Neural cell (in vitro differentiated cells): ENCODE measurements at regions not wholly inside any gene's neighbourhood (a gene's known extent, or its start where the extent isn't known, plus 50 kb on each side); places are given as distances from the start of the nearest gene placed in this dataset.
A peak's percentile ranks its signal among the peaks of the same experiment; 100 is the strongest.

Experiments
- H2AFZ ChIP-seq: fragments of 200-600, 300-800 bp; sonication (generic), shearing (Covaris generic); 2 replicates; pipeline ENCODE4 v1.6.0; 2014; ENCODE audit warnings: low read depth, mild to moderate bottlenecking, antibody characterized with exemption, low read length, moderate library complexity
- H3F3A ChIP-seq: fragments of 200-600 bp; shearing (Covaris generic); 2 replicates; pipeline ENCODE4 v1.6.1; 2016; ENCODE audit warnings: mild to moderate bottlenecking, moderate library complexity, mixed read lengths, antibody characterized with exemption, low read length; ENCODE audit not compliant: insufficient read depth, poor library complexity, severe bottlenecking
- H3K27ac ChIP-seq: fragments of 200-600, 300-800 bp; sonication (generic), shearing (Covaris generic); 2 replicates; pipeline ENCODE4 v1.5.1; 2014; ENCODE audit warnings: mild to moderate bottlenecking, low read length, moderate library complexity
- H3K27me3 ChIP-seq: fragments of 300-800, 200-600 bp; sonication (generic), shearing (Covaris generic); 2 replicates; pipeline ENCODE4 v1.6.0; 2014; ENCODE audit warnings: mild to moderate bottlenecking, low read depth, low read length, moderate library complexity; ENCODE audit not compliant: insufficient read depth
- H3K36me3 ChIP-seq: fragments of 300-800, 200-600 bp; sonication (generic), shearing (Covaris generic); 2 replicates; pipeline ENCODE4 v1.5.1; 2014; ENCODE audit warnings: mild to moderate bottlenecking, antibody characterized with exemption, low read length, moderate library complexity; ENCODE audit not compliant: insufficient read depth
- H3K4me2 ChIP-seq: fragments of 300-800, 200-600 bp; sonication (generic), shearing (Covaris generic); 2 replicates; pipeline ENCODE4 v1.6.0; 2014; ENCODE audit warnings: mild to moderate bottlenecking, low read length
- H3K4me3 ChIP-seq: fragments of 300-800, 200-600 bp; sonication (generic), shearing (Covaris generic); 2 replicates; pipeline ENCODE4 v1.5.1; 2014; ENCODE audit warnings: mild to moderate bottlenecking, low read length, moderate library complexity
- H3K79me2 ChIP-seq: fragments of 200-600 bp; shearing (Covaris generic); replicated peaks from 2 replicates; pipeline ENCODE4 v1.6.0; 2014; ENCODE audit warnings: mild to moderate bottlenecking, low read length, moderate library complexity; ENCODE audit not compliant: insufficient read depth
- H3K9ac ChIP-seq: fragments of 300-800, 200-600 bp; sonication (generic), shearing (Covaris generic); 2 replicates; pipeline ENCODE4 v1.6.1; 2016; ENCODE audit warnings: mild to moderate bottlenecking, low read length, mixed read lengths
- H3K9me2 ChIP-seq: fragments of 200-600 bp; shearing (Covaris generic); 2 replicates; pipeline ENCODE4 v1.6.1; 2016; ENCODE audit warnings: mild to moderate bottlenecking, low read length, mixed read lengths; ENCODE audit not compliant: insufficient read depth
- H3K9me3 ChIP-seq: fragments of 200-600, 300-800 bp; sonication (generic), shearing (Covaris generic); 2 replicates; pipeline ENCODE4 v1.6.1; 2016; ENCODE audit warnings: mild to moderate bottlenecking, mixed run types, low read length, moderate library complexity, mixed read lengths
- H4K20me1 ChIP-seq: fragments of 200-600 bp; shearing (Covaris generic); 2 replicates; pipeline ENCODE4 v1.6.1; 2016; ENCODE audit warnings: mild to moderate bottlenecking, mixed run types; ENCODE audit not compliant: insufficient read depth
- CTCF ChIP-seq: fragments of 450-650 bp; IDR thresholded peaks from 2 replicates; pipeline ENCODE4 v1.5.1; 2014; ENCODE audit warnings: antibody characterized with exemption, mild to moderate bottlenecking, moderate library complexity; ENCODE audit not compliant: poor library complexity, severe bottlenecking
- EP300 ChIP-seq: fragments of 450-650 bp; conservative IDR thresholded peaks from 2 replicates; pipeline ENCODE4 v1.6.1; 2014; ENCODE audit warnings: antibody characterized with exemption, mild to moderate bottlenecking, moderate library complexity; ENCODE audit not compliant: poor library complexity, severe bottlenecking
- EZH2 ChIP-seq: fragments of 200-600, 300-800 bp; shearing (Covaris generic), sonication (generic); IDR thresholded peaks from 2 replicates; pipeline ENCODE4 v1.6.1; 2014; ENCODE audit warnings: antibody characterized with exemption, low read length, borderline replicate concordance, mild to moderate bottlenecking; ENCODE audit not compliant: insufficient read depth, poor library complexity, severe bottlenecking
- MXI1 ChIP-seq: fragments of 450-650 bp; conservative IDR thresholded peaks from 2 replicates; pipeline ENCODE4 v1.6.1; 2014; ENCODE audit warnings: antibody characterized with exemption, mild to moderate bottlenecking; ENCODE audit not compliant: poor library complexity, severe bottlenecking
- POLR2AphosphoS5 ChIP-seq: IDR thresholded peaks from 2 replicates; pipeline ENCODE4 v1.6.1; 2012
- RAD21 ChIP-seq: fragments of 450-650 bp; conservative IDR thresholded peaks from 2 replicates; pipeline ENCODE4 v1.6.1; 2014; ENCODE audit warnings: antibody characterized with exemption, mild to moderate bottlenecking, moderate library complexity
- REST ChIP-seq: IDR thresholded peaks from 2 replicates; pipeline ENCODE4 v1.6.1; 2012; ENCODE audit warnings: borderline replicate concordance
- SMC3 ChIP-seq: fragments of 450-650 bp; conservative IDR thresholded peaks from 2 replicates; pipeline ENCODE4 v1.6.1; 2014; ENCODE audit warnings: antibody characterized with exemption, mild to moderate bottlenecking, moderate library complexity; ENCODE audit not compliant: poor library complexity
- TAF1 ChIP-seq: IDR thresholded peaks from 2 replicates; pipeline ENCODE4 v1.6.1; 2012; ENCODE audit warnings: low read depth

GRCh38 chr5:153308282-153308681 is 182.2 kb upstream of the GRIA1 start:
- H3K4me3 ChIP-seq = no peak overlapping the region

DNA sequence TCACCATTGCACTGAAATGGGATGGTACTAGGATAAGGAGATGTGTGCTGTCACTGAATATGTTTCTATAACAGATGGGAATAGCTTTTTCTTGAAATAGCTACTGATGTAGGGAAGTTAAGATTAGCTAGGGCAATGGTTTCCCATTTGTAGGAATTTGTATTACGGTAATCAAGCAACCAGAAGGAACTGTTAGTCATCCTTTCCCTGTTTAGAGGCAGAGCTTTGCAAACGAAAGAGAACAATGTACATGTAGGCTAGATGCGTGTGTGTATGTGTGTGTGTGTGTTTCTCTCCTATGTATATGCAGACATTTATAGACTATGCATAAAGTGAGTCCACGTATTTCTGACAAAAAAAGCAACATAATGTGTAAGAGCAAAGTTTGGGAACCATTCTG is 171.9 kb upstream of the GRIA1 start:
- Histone ChIP-seq H3F3A (no peaks in the 10 kb centered on the region), H3K4me2 (no peak overlapping the region), H3K36me3 (no peaks in the 10 kb centered on the region), H3K9me2 (no peaks in the 10 kb centered on the region), H3K27me3 (no peaks in the 10 kb centered on the region), H3K27ac (no peak overlapping the region), H4K20me1 (no peaks in the 10 kb centered on the region), H3K9ac (no peak overlapping the region), H3K4me3 (no peak overlapping the region), H3K9me3 (no peaks in the 10 kb centered on the region), H3K79me2 (no peaks in the 10 kb centered on the region), H2AFZ (no peak overlapping the region)
- TF ChIP-seq MXI1 (no peak), POLR2AphosphoS5 (no peak), EP300 (no peak), REST (no peak), CTCF (no peak), TAF1 (no peak), SMC3 (no peak), RAD21 (no peak), EZH2 (no peak)

More at GRCh38 chr5:153308282-153308681, 182.2 kb upstream of the GRIA1 start:
- H3K4me2 ChIP-seq = no peak overlapping the region
- H3K79me2 ChIP-seq = no peaks in the 10 kb centered on the region
- H3K9ac ChIP-seq = no peak overlapping the region
- no peak overlapping the region for H3K27ac ChIP-seq
- TF ChIP-seq SMC3 (no peak), EP300 (no peak), POLR2AphosphoS5 (peak; percentile 18)
- no peaks in the 10 kb centered on the region for H3F3A ChIP-seq
- H4K20me1 ChIP-seq = no peaks in the 10 kb centered on the region
- no peaks in the 10 kb centered on the region for H3K27me3 ChIP-seq
- H3K9me3 ChIP-seq = no peaks in the 10 kb centered on the region
- no peaks in the 10 kb centered on the region for H3K36me3 ChIP-seq
- no peaks in the 10 kb centered on the region for H3K9me2 ChIP-seq
- no peak overlapping the region for H2AFZ ChIP-seq

- H3K36me3 ChIP-seq = no peaks in the 10 kb centered on the region
- H3K9me2 ChIP-seq = no peaks in the 10 kb centered on the region
- no peak overlapping the region for H3K27ac ChIP-seq
- H2AFZ ChIP-seq = no peak overlapping the region
- no peaks in the 10 kb centered on the region for H4K20me1 ChIP-seq
- H3K9me3 ChIP-seq = no peaks in the 10 kb centered on the region
- H3K9ac ChIP-seq = no peak overlapping the region
- H3K79me2 ChIP-seq = no peaks in the 10 kb centered on the region
- no peak for TF ChIP-seq RAD21
- no peak for TF ChIP-seq SMC3
- TF ChIP-seq EP300 = no peak
- H3K27me3 ChIP-seq = no peaks in the 10 kb centered on the region
- H3K4me2 ChIP-seq = no peak overlapping the region
- no peaks in the 10 kb centered on the region for H3F3A ChIP-seq
- no peak overlapping the region for H3K4me3 ChIP-seq
Observed at GRCh38 chr5:153321478-153321877, 169.0 kb upstream of the GRIA1 start.
